ENCODE measurements at regions not wholly inside any gene's neighbourhood (a gene's known extent, or its start where the extent isn't known, plus 50 kb on each side); places are given as distances from the start of the nearest gene placed in this dataset.

- TF ChIP-seq CTCF (IDR thresholded peaks at IDR 0.05; ENCODE audit: low read depth, low read length, poor library complexity, severe bottlenecking) (no peak), EZH2phosphoT487 (IDR thresholded peaks at IDR 0.05; ENCODE audit: borderline replicate concordance, low read length) (no peak)
Observed at GRCh38 chr10:3588816-3589215, 196.2 kb downstream of the KLF6 start.
